Ovary (tissue), 3 donors: ENCODE measurements at regions not wholly inside any gene's neighbourhood (a gene's known extent, or its start where the extent isn't known, plus 50 kb on each side); places are given as distances from the start of the nearest gene placed in this dataset.

Experiments used
- CTCF ChIP-seq, 3 donors: fragments of 450-650 bp in 2 of 3; fragments of 200-600 bp in 1 of 3; IDR thresholded peaks; one replicate each; pipeline versions ENCODE4 v1.5.1 to v1.8.0; 2016 to 2022; ENCODE audit warnings: antibody characterized with exemption in 3 of 3, mild to moderate bottlenecking in 1 of 3
- EP300 ChIP-seq: sonication (generic); formaldehyde crosslinking; IDR thresholded peaks from one replicate; pipeline ENCODE4 v1.6.1; 2017; ENCODE audit warnings: antibody characterized with exemption
- POLR2A ChIP-seq: fragments of 450-650 bp; IDR thresholded peaks from one replicate; pipeline ENCODE4 v1.6.1; 2017; ENCODE audit warnings: antibody characterized with exemption, mild to moderate bottlenecking, moderate library complexity
- donor health status: DM: no; HTN: no; CAD: no.

DNA sequence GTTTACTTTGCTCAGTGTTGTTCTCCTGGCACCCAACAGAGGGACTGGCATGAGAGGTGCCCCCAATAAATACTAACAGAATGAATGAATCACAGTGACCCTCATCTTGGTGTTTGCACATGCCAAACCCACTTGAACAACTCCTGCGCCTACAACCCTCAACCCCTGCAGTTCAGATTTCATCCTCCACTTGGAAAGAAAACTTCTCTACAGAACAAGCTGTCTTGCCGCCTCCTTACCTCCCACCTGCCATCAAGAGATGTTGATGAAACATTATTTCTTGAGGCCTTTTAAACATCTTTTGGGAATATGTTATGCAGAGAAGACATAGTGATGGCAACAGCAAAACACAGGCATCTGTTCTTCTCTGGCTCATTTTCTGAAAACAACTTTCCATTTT, 216.0 kb upstream of the SH3BP4 start:
- TF ChIP-seq POLR2A (no peak), CTCF (IDR thresholded peaks at IDR 0.05) (no peak), EP300 (no peak)
